Esophagus muscularis mucosa (tissue), 4 donors: ENCODE measurements at regions not wholly inside any gene's neighbourhood (a gene's known extent, or its start where the extent isn't known, plus 50 kb on each side); places are given as distances from the start of the nearest gene placed in this dataset.

Experiments
- DNase-seq: peaks from one replicate; pipeline ENCODE4 v3.0.0-alpha.2; 2017; ENCODE audit errors: extremely low spot score
- H3K27ac ChIP-seq, 4 donors: fragments of 200-600 bp; sonication (generic); replicated peaks in 1 of 4; 1 replicate in 3 of 4; 2 replicates in 1 of 4; pipeline ENCODE4 v1.5.1; 2016 to 2019; ENCODE audit warnings: mild to moderate bottlenecking in 1 of 4
- H3K27me3 ChIP-seq, 4 donors: fragments of 200-600 bp; sonication (generic); one replicate each; pipeline versions ENCODE4 v1.5.1 to v1.6.0; 2016 to 2019
- H3K36me3 ChIP-seq, 4 donors: fragments of 200-600 bp; sonication (generic); one replicate each; pipeline ENCODE4 v1.5.1; 2016 to 2019
- H3K4me1 ChIP-seq, 4 donors: fragments of 200-600 bp; sonication (generic); one replicate each; pipeline ENCODE4 v1.5.1; 2016 to 2019
- H3K4me3 ChIP-seq, 4 donors: fragments of 200-600 bp; sonication (generic); 1 replicate in 2 of 4; 2 replicates in 2 of 4; pipeline ENCODE4 v1.5.1; 2016 to 2019; ENCODE audit warnings: mild to moderate bottlenecking in 4 of 4, moderate library complexity in 1 of 4
- H3K9me3 ChIP-seq, 4 donors: fragments of 200-600 bp; sonication (generic); 1 replicate in 3 of 4; 2 replicates in 1 of 4; pipeline ENCODE4 v1.5.1; 2016 to 2019
- EP300 ChIP-seq: sonication (generic); formaldehyde crosslinking; IDR thresholded peaks from one replicate; pipeline ENCODE4 v1.6.1; 2017; ENCODE audit warnings: antibody characterized with exemption
- POLR2A ChIP-seq: fragments of 450-650 bp; IDR thresholded peaks from one replicate; pipeline ENCODE4 v1.6.1; 2017; ENCODE audit warnings: antibody characterized with exemption, moderate library complexity, mild to moderate bottlenecking, low read depth
- POLR2AphosphoS5 ChIP-seq, 2 donors: sonication (generic); formaldehyde crosslinking; IDR thresholded peaks; one replicate each; pipeline ENCODE4 v1.6.1; 2017; ENCODE audit warnings: antibody characterized with exemption in 2 of 2
- WGBS: methylation state at CpG from one replicate; pipeline ENCODE4 v1.1.5; 2018; 5-methylcytosine and 5-hydroxymethylcytosine counted together
- intact Hi-C: fragments of 100-400 bp; cut with DNase I; formaldehyde crosslinking; loops from one replicate; pipeline ENCODE4 v1.15.1; 2023
- TF ChIP-seq, protein P1 (sequence below), 3 experiments: fragments of 200-600 bp in 2 of 3; fragments of 450-650 bp in 1 of 3; sonication (generic) in 2 of 3; IDR thresholded peaks; one replicate each; pipeline ENCODE4 v1.5.1; 2017 to 2019; ENCODE audit warnings: antibody characterized with exemption in 3 of 3, mild to moderate bottlenecking in 2 of 3, moderate library complexity in 1 of 3

DNA sequence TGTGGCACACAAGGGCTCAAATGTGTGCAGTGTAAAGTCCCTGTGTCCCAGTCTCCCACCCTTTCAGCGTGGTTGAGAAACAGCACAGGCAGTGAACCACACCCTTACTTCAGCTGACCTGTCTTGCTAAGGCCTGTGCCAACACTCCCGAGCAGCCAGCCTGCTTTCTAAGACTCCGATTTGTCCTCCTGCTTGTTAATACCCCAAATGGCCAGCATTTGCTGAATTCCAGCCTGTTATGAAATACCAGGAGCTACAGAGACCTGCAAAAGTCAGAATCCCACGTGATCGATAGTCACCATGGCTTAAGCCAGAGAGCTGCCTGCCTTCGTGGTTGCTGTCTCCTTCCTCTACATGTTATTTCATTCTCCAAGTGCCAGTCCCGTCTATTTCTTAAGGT, 200.5 kb downstream of the FGF9 start:
- Histone ChIP-seq H3K9me3 (no peaks in the 10 kb centered on the region), H3K36me3 (no peaks in the 10 kb centered on the region), H3K4me3 (no peak overlapping the region), H3K27ac (no peak overlapping the region), H3K27me3 (no peaks in the 10 kb centered on the region), H3K4me1 (peaks cover 0 to 6% (median 2%) of the 10 kb centered on the region in 4 donors)
- TF ChIP-seq, protein P1, sequence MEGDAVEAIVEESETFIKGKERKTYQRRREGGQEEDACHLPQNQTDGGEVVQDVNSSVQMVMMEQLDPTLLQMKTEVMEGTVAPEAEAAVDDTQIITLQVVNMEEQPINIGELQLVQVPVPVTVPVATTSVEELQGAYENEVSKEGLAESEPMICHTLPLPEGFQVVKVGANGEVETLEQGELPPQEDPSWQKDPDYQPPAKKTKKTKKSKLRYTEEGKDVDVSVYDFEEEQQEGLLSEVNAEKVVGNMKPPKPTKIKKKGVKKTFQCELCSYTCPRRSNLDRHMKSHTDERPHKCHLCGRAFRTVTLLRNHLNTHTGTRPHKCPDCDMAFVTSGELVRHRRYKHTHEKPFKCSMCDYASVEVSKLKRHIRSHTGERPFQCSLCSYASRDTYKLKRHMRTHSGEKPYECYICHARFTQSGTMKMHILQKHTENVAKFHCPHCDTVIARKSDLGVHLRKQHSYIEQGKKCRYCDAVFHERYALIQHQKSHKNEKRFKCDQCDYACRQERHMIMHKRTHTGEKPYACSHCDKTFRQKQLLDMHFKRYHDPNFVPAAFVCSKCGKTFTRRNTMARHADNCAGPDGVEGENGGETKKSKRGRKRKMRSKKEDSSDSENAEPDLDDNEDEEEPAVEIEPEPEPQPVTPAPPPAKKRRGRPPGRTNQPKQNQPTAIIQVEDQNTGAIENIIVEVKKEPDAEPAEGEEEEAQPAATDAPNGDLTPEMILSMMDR (IDR thresholded peaks at IDR 0.05), result no peak
- TF ChIP-seq EP300 (no peak), POLR2AphosphoS5 (IDR thresholded peaks at IDR 0.05) (no peak), POLR2A (no peak)
- DNase-seq, result peak; percentile 62
- intact Hi-C loops, result no loop called here
- 84% methylated on average over 7 of the region's 7 CpGs for WGBS

DNA sequence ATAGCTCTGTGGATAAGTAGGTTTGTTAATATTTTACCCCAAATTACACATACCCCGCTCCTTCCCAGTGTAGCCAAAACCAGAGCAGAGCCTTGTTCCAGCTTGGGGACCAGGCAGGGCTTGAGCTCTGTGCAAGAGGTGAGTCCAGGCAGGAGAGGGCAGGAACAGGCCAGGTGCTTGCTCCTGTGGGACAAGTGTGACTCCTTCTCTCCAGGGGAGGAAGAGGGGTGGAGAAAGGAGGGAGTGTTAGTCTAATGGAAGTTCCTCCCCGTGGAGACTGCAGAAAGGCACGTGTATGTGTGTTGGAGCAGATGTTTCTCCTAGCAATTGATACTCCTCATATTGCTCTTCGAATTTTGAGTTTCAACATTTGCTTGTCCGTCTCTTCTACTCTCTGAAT, 201.0 kb downstream of the FGF9 start:
- no peaks in the 10 kb centered on the region for H3K9me3 ChIP-seq
- no peak overlapping the region for H3K27ac ChIP-seq
- no peak for TF ChIP-seq POLR2A
- TF ChIP-seq, protein P1 (IDR thresholded peaks at IDR 0.05), result no peak
- TF ChIP-seq POLR2AphosphoS5 (IDR thresholded peaks at IDR 0.05), result no peak
- TF ChIP-seq EP300, result no peak
- no peaks in the 10 kb centered on the region for H3K27me3 ChIP-seq
- peaks cover 0 to 6% (median 2%) of the 10 kb centered on the region in 4 donors for H3K4me1 ChIP-seq
- H3K36me3 ChIP-seq, result no peaks in the 10 kb centered on the region
- intact Hi-C loops, result no loop called here
- whole genome bisulfite sequencing, result 73% methylated on average over 5 of the region's 5 CpGs
- no peak overlapping the region for H3K4me3 ChIP-seq
- DNase-seq, result peak; percentile 89

DNA sequence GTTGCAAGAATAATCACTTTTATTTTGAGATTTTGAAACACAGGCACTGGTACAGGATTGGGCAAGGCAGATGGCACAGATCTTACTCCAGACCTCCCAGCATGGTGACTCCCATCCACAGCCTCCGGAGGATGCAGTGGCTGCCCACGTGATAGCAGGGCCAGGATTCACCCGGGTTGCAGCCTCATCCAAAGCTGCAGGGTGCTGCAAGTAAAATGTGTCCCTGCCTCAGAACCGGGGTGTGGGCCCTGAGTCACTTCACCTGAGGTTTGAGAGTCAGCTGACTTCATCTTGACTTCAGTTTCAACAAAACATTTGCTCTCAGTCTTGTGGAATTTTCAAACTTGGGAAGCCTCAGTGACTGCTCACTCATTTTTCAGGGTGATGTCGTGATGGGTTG, 201.9 kb downstream of the FGF9 start:
- no peaks in the 10 kb centered on the region for H3K9me3 ChIP-seq
- H3K27ac ChIP-seq, result no peak overlapping the region
- WGBS, result 72% methylated on average over 5 of the region's 5 CpGs
- H3K36me3 ChIP-seq, result no peaks in the 10 kb centered on the region
- no peak for TF ChIP-seq EP300
- TF ChIP-seq, protein P1 (IDR thresholded peaks at IDR 0.05), result no peak
- TF ChIP-seq POLR2A, result no peak
- TF ChIP-seq POLR2AphosphoS5 (IDR thresholded peaks at IDR 0.05), result no peak
- DNase-seq, result peak; percentile 77
- H3K4me1 ChIP-seq, result peaks cover 0 to 6% (median 2%) of the 10 kb centered on the region in 4 donors
- H3K27me3 ChIP-seq, result no peaks in the 10 kb centered on the region
- intact Hi-C loops, result no loop called here
- H3K4me3 ChIP-seq, result no peak overlapping the region

DNA sequence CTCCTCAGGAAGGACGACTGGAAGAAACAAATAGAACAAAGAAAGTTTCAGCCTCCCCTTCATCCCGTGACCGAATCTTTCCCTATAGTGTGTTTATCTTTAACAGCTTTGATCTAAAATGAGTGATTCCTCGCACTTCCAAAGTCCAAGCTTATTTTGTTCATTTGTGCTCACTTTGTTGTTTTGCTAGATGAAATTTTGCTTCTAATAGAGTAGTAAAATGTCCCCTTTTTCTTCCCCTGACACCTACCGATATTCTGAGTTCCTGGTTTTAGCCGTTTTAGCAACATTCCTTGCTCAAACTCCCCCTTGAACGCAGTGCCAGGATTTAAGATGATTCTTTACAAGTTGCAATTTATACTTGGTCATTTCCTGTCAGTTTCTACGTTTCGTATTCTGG, 204.2 kb downstream of the FGF9 start:
- H3K36me3 ChIP-seq, result no peaks in the 10 kb centered on the region
- no peak for TF ChIP-seq POLR2AphosphoS5 (IDR thresholded peaks at IDR 0.05)
- TF ChIP-seq, protein P1 (IDR thresholded peaks at IDR 0.05), result no peak
- no peak for TF ChIP-seq POLR2A
- TF ChIP-seq EP300, result no peak
- WGBS, result 71% methylated on average over 9 of the region's 9 CpGs

DNA sequence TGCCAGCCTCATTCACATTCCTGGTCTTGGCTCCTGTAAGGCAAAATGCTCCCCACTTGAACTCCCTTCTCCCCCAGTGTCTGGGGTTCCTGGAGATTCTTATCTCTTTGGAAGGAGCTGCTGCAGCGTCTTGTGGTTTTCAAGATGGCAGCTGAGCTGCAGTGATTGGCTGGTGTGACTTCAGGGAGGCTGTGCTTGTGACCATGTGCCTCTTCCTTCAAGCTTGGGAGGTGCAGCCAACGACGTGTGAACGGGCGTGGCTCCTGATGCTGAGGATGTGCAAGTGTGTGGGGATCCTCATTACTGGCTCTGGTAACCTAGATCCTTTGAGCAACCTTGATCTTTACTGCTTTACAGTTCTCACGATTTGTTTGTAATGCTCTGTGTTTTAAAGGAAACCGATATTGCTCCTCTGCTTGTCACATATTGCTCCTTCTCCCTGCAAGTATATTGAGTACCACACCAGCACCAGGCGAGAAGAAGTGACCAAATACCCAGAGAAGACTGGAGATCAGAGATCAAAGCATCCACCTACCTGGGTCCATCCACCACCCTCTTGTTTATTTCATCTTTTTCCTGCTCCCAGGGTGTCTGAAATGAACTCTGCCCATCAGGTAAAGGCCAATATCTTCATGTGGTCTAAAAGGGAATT, 208.5 kb downstream of the FGF9 start:
- Histone ChIP-seq H3K9me3 (no peaks in the 10 kb centered on the region), H3K4me1 (peaks cover 0 to 3% (median 1%) of the 10 kb centered on the region in 4 donors), H3K27ac (no peak overlapping the region), H3K36me3 (no peaks in the 10 kb centered on the region), H3K27me3 (peaks cover 0 to 3% (median 0%) of the 10 kb centered on the region in 4 donors), H3K4me3 (no peak overlapping the region)
- WGBS, result 91% methylated on average over 8 of the region's 8 CpGs
- TF ChIP-seq, protein P1 (IDR thresholded peaks at IDR 0.05), result no peak
- TF ChIP-seq EP300 (no peak), POLR2A (no peak), POLR2AphosphoS5 (IDR thresholded peaks at IDR 0.05) (no peak)
- intact Hi-C loops, result no loop called here
- DNase-seq, result peak; percentile 60

More for the DNA sequence above, 204.2 kb downstream of the FGF9 start:
- intact Hi-C loops, result no loop called here
- no peak for DNase-seq
- H3K9me3 ChIP-seq, result no peaks in the 10 kb centered on the region
- no peak overlapping the region for H3K4me3 ChIP-seq
- no peak overlapping the region for H3K27ac ChIP-seq
- peaks cover 0 to 3% (median 0%) of the 10 kb centered on the region in 4 donors for H3K27me3 ChIP-seq
- H3K4me1 ChIP-seq, result peaks cover 0 to 6% (median 2%) of the 10 kb centered on the region in 4 donors
